ENCODE measurements at regions not wholly inside any gene's neighbourhood (a gene's known extent, or its start where the extent isn't known, plus 50 kb on each side); places are given as distances from the start of the nearest gene placed in this dataset.

- no peak for DNase-seq (ENCODE audit: low spot score)
These were observed 200.6 kb upstream of the MEX3C start for GRCh38 chr18:51398104-51398503.

- DNase-seq (ENCODE audit: low spot score) = no peak
These were observed 202.1 kb upstream of the MEX3C start for GRCh38 chr18:51399491-51400122.

GRCh38 chr18:51400721-51401120 lies 203.2 kb upstream of the MEX3C start:
- no peak for DNase-seq (ENCODE audit: low spot score)

GRCh38 chr18:51401912-51402311 lies 204.4 kb upstream of the MEX3C start:
- DNase-seq (ENCODE audit: low spot score) = no peak

- no peak for DNase-seq (ENCODE audit: low spot score)
These were observed 207.1 kb upstream of the MEX3C start for GRCh38 chr18:51404620-51405019.

GRCh38 chr18:51405683-51406477 lies 208.4 kb upstream of the MEX3C start:
- no peak for DNase-seq (ENCODE audit: low spot score)

GRCh38 chr18:51417643-51418483 lies 220.4 kb upstream of the MEX3C start:
- no peak for DNase-seq (ENCODE audit: low spot score)

- no peak for DNase-seq (ENCODE audit: low spot score)
These were observed 228.0 kb upstream of the MEX3C start for GRCh38 chr18:51425475-51425874.

- DNase-seq (ENCODE audit: low spot score) = peak; percentile 20
These were observed 228.4 kb upstream of the MEX3C start for GRCh38 chr18:51425889-51426288.

GRCh38 chr18:51426996-51427395 lies 229.5 kb upstream of the MEX3C start:
- DNase-seq (ENCODE audit: low spot score) = peak; percentile 59

- peak; percentile 66 for DNase-seq (ENCODE audit: low spot score)
These were observed 232.2 kb upstream of the MEX3C start for GRCh38 chr18:51429644-51430043.

GRCh38 chr18:51430538-51430937 lies 233.1 kb upstream of the MEX3C start:
- peak; percentile 70 for DNase-seq (ENCODE audit: low spot score)

- no peak for DNase-seq (ENCODE audit: low spot score)
These were observed 235.8 kb upstream of the MEX3C start for GRCh38 chr18:51433296-51433695.

- DNase-seq (ENCODE audit: low spot score) = no peak
These were observed 236.4 kb upstream of the MEX3C start for GRCh38 chr18:51433881-51434280.

GRCh38 chr18:51437280-51438271 lies 240.1 kb upstream of the MEX3C start:
- peak; percentile 55 for DNase-seq (ENCODE audit: low spot score)

GRCh38 chr18:51438797-51439350 lies 241.4 kb upstream of the MEX3C start:
- no peak for DNase-seq (ENCODE audit: low spot score)

- no peak for DNase-seq (ENCODE audit: low spot score)
These were observed 244.5 kb upstream of the MEX3C start for GRCh38 chr18:51442012-51442411.

GRCh38 chr18:51446571-51447210 lies 249.2 kb upstream of the MEX3C start:
- no peak for DNase-seq (ENCODE audit: low spot score)

GRCh38 chr18:51447351-51448342 lies 250.2 kb upstream of the MEX3C start:
- peak; percentile 27 for DNase-seq (ENCODE audit: low spot score)
